ENCODE measurements at regions not wholly inside any gene's neighbourhood (a gene's known extent, or its start where the extent isn't known, plus 50 kb on each side); places are given as distances from the start of the nearest gene placed in this dataset.

GRCh38 chr6:17007749-17008148 is 94.1 kb upstream of the STMND1 start:
- H3K4me2 ChIP-seq, result no peak overlapping the region
- no peaks in the 10 kb centered on the region; the same call in 1 of the 2 replicates for H3K4me1 ChIP-seq (ENCODE audit: insufficient read depth)
- no peaks in the 10 kb centered on the region for H3F3A ChIP-seq (replicated peaks; ENCODE audit: low read depth)
- H3K4me1 Mint-ChIP-seq, result no peaks in the 10 kb centered on the region
- H3K9me3 Mint-ChIP-seq, result peaks cover 5% of the 10 kb centered on the region; the same call in 2 of the 3 replicates
- no peaks in the 10 kb centered on the region for H3K36me3 ChIP-seq (ENCODE audit: insufficient read depth)
- H2AFZ ChIP-seq, result no peak overlapping the region
- H4K20me1 ChIP-seq (replicated peaks; ENCODE audit: insufficient read depth), result no peaks in the 10 kb centered on the region
- no peak overlapping the region for H3K27ac ChIP-seq (ENCODE audit: low read depth)
- H3K27ac Mint-ChIP-seq, result no peak overlapping the region
- TF ChIP-seq ZNF331 (CRISPR knock-in tag; IDR thresholded peaks at IDR 0.05; ENCODE audit: low read depth) (no peak), EZH2 (IDR thresholded peaks at IDR 0.05; ENCODE audit: low read depth, unreplicated experiment) (no peak), ZNF114 (CRISPR knock-in tag; IDR thresholded peaks at IDR 0.05) (no peak), STAT1 (IDR thresholded peaks at IDR 0.05; ENCODE audit: unreplicated experiment) (no peak), NANOG (IDR thresholded peaks at IDR 0.05; ENCODE audit: borderline replicate concordance) (no peak), CTCF (conservative IDR thresholded peaks at IDR 0.05; ENCODE audit: low read depth in 2 of 2) (no peak), ZNF462 (CRISPR knock-in tag; IDR thresholded peaks at IDR 0.05) (no peak), EZH2phosphoT487 (IDR thresholded peaks at IDR 0.05; ENCODE audit: unreplicated experiment) (no peak), ETS1 (IDR thresholded peaks at IDR 0.05) (no peak), CREB1 (CRISPR knock-in tag; IDR thresholded peaks at IDR 0.05; ENCODE audit: low read depth) (no peak), JUNB (IDR thresholded peaks at IDR 0.05; ENCODE audit: unreplicated experiment) (no peak), REST (IDR thresholded peaks at IDR 0.05; ENCODE audit: unreplicated experiment) (no peak), POLR2AphosphoS5 (IDR thresholded peaks at IDR 0.05; ENCODE audit: low read depth) (no peak)
- H3K4me3 Mint-ChIP-seq, result no peak overlapping the region
- ATAC-seq (no peak), DNase-seq (ENCODE audit: low spot score) (no peak)
- H3K27me3 ChIP-seq (ENCODE audit: insufficient read depth), result no peaks in the 10 kb centered on the region
- no peaks in the 10 kb centered on the region for H3K79me2 ChIP-seq (replicated peaks; ENCODE audit: insufficient read depth)
- H3K9me2 ChIP-seq (ENCODE audit: insufficient read depth), result no peaks in the 10 kb centered on the region
- no peaks in the 10 kb centered on the region for H3K27me3 Mint-ChIP-seq (ENCODE audit: insufficient read depth, low read depth, poor library complexity)
- H3K36me3 Mint-ChIP-seq (ENCODE audit: low read depth), result no peaks in the 10 kb centered on the region
- no peak overlapping the region for H3K4me3 ChIP-seq

Data from GM23338 (cell line).